Astrocyte (in vitro differentiated cells and primary cell): ENCODE measurements at regions not wholly inside any gene's neighbourhood (a gene's known extent, or its start where the extent isn't known, plus 50 kb on each side); places are given as distances from the start of the nearest gene placed in this dataset.

Source experiments
- DNase-seq: peaks from one replicate; pipeline ENCODE4 v3.0.0-alpha.2; 2010; ENCODE audit warnings: low read depth
- FAIRE-seq: peaks from 2 replicates; lab custom pipeline; 2011; peaks lifted over from hg19 to GRCh38; lab: Jason Lieb, UNC
- H2AFZ ChIP-seq: 2 replicates; pipeline ENCODE4 v1.6.0; 2012; ENCODE audit warnings: low read depth, low read length, inconsistent platforms
- H3K27ac ChIP-seq: 2 replicates; pipeline ENCODE4 v1.5.1; 2011; ENCODE audit warnings: low read depth, low read length, inconsistent platforms
- H3K27me3 ChIP-seq: 2 replicates; pipeline ENCODE4 v1.6.0; 2011; ENCODE audit warnings: low read length, inconsistent platforms; ENCODE audit not compliant: insufficient read depth
- H3K36me3 ChIP-seq: 2 replicates; pipeline ENCODE4 v1.5.1; 2011; ENCODE audit warnings: low read length, inconsistent platforms; ENCODE audit not compliant: insufficient read depth
- H3K4me1 ChIP-seq: 2 replicates; pipeline ENCODE4 v1.5.1; 2011; ENCODE audit warnings: low read length, inconsistent platforms; ENCODE audit not compliant: insufficient read depth
- H3K4me2 ChIP-seq: 2 replicates; pipeline ENCODE4 v1.6.0; 2012; ENCODE audit warnings: low read length, inconsistent platforms
- H3K4me3 ChIP-seq: 2 replicates; pipeline ENCODE4 v1.5.1; 2011; ENCODE audit warnings: low read depth, mild to moderate bottlenecking, low read length, inconsistent platforms; ENCODE audit not compliant: insufficient read depth
- H3K79me2 ChIP-seq: 2 replicates; pipeline ENCODE4 v1.6.0; 2012; ENCODE audit warnings: mild to moderate bottlenecking, low read length, inconsistent platforms; ENCODE audit not compliant: insufficient read depth
- H3K9ac ChIP-seq: 2 replicates; pipeline ENCODE4 v1.6.0; 2012; ENCODE audit warnings: mild to moderate bottlenecking, low read length, inconsistent platforms
- H3K9me3 ChIP-seq: 2 replicates; pipeline ENCODE4 v1.5.1; 2012; ENCODE audit warnings: low read depth, mild to moderate bottlenecking, low read length, inconsistent platforms; ENCODE audit not compliant: insufficient read depth
- H4K20me1 ChIP-seq: 2 replicates; pipeline ENCODE4 v1.6.0; 2012; ENCODE audit warnings: low read length, inconsistent platforms; ENCODE audit not compliant: insufficient read depth
- H3K27ac Mint-ChIP-seq: one replicate; pipeline ENCODE4 v1.8.0; 2021; ENCODE audit warnings: mild to moderate bottlenecking, mixed read lengths; ENCODE audit not compliant: unreplicated experiment
- H3K27me3 Mint-ChIP-seq: one replicate; pipeline ENCODE4 v1.8.0; 2021; ENCODE audit warnings: low read depth, mixed read lengths; ENCODE audit not compliant: unreplicated experiment
- H3K36me3 Mint-ChIP-seq: one replicate; pipeline ENCODE4 v1.8.0; 2021; ENCODE audit warnings: low read depth, mixed read lengths; ENCODE audit not compliant: unreplicated experiment
- H3K4me1 Mint-ChIP-seq: one replicate; pipeline ENCODE4 v1.8.0; 2021; ENCODE audit warnings: low read depth, mixed read lengths; ENCODE audit not compliant: unreplicated experiment
- H3K4me3 Mint-ChIP-seq: one replicate; pipeline ENCODE4 v1.8.0; 2021; ENCODE audit warnings: mild to moderate bottlenecking, moderate library complexity, mixed read lengths; ENCODE audit not compliant: unreplicated experiment
- H3K9me3 Mint-ChIP-seq: one replicate; pipeline ENCODE4 v1.8.0; 2021; ENCODE audit warnings: mild to moderate bottlenecking, mixed read lengths; ENCODE audit not compliant: unreplicated experiment
- EZH2 ChIP-seq: IDR thresholded peaks from 2 replicates; pipeline ENCODE4 v1.6.1; 2012; ENCODE audit warnings: mild to moderate bottlenecking, low read length, inconsistent platforms; ENCODE audit not compliant: insufficient read depth
- TF ChIP-seq, protein P1 (sequence below): IDR thresholded peaks from 2 replicates; pipeline ENCODE4 v1.5.1; 2011; ENCODE audit warnings: low read depth, mild to moderate bottlenecking, inconsistent platforms, low read length, moderate library complexity; ENCODE audit not compliant: insufficient read depth

DNA sequence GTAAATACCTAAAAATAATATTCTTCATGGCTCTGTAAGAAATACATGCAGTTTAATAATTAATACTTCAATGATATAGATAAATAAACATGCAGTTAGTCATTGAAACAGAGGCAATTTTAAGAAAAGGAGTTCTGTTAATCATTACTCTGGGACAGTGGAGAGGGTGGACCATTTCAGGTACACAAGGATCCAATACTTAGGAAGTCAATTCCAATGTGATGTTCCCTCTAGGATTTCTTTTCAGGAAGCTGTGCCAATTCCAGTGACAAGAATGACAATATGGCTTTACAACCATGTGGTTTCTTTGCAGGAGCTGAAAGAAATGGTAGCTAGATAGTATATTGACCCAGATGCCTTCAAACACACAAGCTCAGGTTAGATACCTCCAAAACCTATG, 175.8 kb upstream of the NETO1 start:
- no peak for TF ChIP-seq EZH2
- TF ChIP-seq, protein P1, sequence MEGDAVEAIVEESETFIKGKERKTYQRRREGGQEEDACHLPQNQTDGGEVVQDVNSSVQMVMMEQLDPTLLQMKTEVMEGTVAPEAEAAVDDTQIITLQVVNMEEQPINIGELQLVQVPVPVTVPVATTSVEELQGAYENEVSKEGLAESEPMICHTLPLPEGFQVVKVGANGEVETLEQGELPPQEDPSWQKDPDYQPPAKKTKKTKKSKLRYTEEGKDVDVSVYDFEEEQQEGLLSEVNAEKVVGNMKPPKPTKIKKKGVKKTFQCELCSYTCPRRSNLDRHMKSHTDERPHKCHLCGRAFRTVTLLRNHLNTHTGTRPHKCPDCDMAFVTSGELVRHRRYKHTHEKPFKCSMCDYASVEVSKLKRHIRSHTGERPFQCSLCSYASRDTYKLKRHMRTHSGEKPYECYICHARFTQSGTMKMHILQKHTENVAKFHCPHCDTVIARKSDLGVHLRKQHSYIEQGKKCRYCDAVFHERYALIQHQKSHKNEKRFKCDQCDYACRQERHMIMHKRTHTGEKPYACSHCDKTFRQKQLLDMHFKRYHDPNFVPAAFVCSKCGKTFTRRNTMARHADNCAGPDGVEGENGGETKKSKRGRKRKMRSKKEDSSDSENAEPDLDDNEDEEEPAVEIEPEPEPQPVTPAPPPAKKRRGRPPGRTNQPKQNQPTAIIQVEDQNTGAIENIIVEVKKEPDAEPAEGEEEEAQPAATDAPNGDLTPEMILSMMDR, result no peak

DNA sequence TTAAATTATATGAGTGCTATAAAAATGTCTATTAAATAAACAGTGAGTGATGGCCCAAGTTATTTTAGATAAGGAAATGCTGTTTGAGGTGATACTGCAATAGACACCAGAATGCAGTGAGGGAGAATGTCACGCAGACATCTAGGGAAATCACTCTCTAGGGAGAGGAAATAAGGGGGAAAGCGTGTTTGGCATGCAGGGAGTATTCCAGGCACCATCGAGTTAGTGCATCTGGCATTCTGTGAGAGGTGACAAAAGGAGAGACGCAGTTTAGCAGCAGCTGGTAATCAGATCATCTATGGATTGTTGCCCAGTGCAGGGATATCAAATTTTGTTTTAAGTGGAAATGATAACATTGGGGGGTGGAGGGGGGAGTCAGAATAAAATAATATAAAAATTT, 175.4 kb upstream of the NETO1 start:
- Histone ChIP-seq H2AFZ (no peak overlapping the region), H3K4me2 (no peak overlapping the region), H3K79me2 (no peaks in the 10 kb centered on the region), H3K27ac (no peak overlapping the region), H3K36me3 (no peaks in the 10 kb centered on the region), H3K27me3 (no peaks in the 10 kb centered on the region), H3K9me3 (no peaks in the 10 kb centered on the region), H4K20me1 (no peaks in the 10 kb centered on the region), H3K4me3 (no peak overlapping the region), H3K9ac (no peak overlapping the region), H3K4me1 (no peaks in the 10 kb centered on the region)
- TF ChIP-seq EZH2, result no peak
- TF ChIP-seq, protein P1, result no peak
- Mint-ChIP-seq H3K27me3 (no peaks in the 10 kb centered on the region), H3K4me3 (no peak overlapping the region), H3K27ac (no peak overlapping the region), H3K4me1 (no peaks in the 10 kb centered on the region), H3K9me3 (no peaks in the 10 kb centered on the region), H3K36me3 (no peaks in the 10 kb centered on the region)
- FAIRE-seq (no peak), DNase-seq (no peak)

More for the DNA sequence above, 175.8 kb upstream of the NETO1 start:
- no peak overlapping the region for H3K4me3 Mint-ChIP-seq
- H3K27ac ChIP-seq, result no peak overlapping the region
- no peak overlapping the region for H3K4me3 ChIP-seq
- no peaks in the 10 kb centered on the region for H3K27me3 Mint-ChIP-seq
- no peaks in the 10 kb centered on the region for H4K20me1 ChIP-seq
- no peak overlapping the region for H3K27ac Mint-ChIP-seq
- H3K9me3 Mint-ChIP-seq, result no peaks in the 10 kb centered on the region
- H3K79me2 ChIP-seq, result no peaks in the 10 kb centered on the region
- no peak for DNase-seq
- no peaks in the 10 kb centered on the region for H3K4me1 Mint-ChIP-seq
- no peak for FAIRE-seq
- H3K9me3 ChIP-seq, result no peaks in the 10 kb centered on the region
- no peaks in the 10 kb centered on the region for H3K36me3 ChIP-seq
- H3K4me1 ChIP-seq, result no peaks in the 10 kb centered on the region
- no peak overlapping the region for H3K9ac ChIP-seq
- H3K27me3 ChIP-seq, result no peaks in the 10 kb centered on the region
- H2AFZ ChIP-seq, result no peak overlapping the region
- no peaks in the 10 kb centered on the region for H3K36me3 Mint-ChIP-seq
- no peak overlapping the region for H3K4me2 ChIP-seq

DNA sequence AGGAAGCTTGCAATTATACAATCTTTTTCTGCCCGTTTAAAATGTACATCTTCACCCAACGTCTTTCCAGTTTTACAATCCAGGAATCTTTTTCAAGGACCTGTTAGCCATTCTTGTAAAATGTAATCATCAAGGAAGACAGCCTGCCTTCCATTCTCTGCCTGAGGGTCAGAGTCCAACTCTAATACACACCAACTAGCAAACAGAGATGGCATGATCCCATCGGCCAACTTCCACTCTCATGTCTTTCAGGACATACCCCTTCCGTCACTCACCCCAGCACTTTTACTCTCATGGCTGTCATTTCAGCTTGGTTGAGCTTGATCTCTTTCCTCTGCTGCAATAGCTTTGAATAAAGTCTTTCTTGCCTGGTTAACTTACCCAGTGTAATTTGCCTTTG, 172.5 kb upstream of the NETO1 start:
- Histone ChIP-seq H2AFZ (no peak overlapping the region), H3K27me3 (no peaks in the 10 kb centered on the region), H3K9me3 (no peaks in the 10 kb centered on the region), H3K27ac (no peak overlapping the region), H4K20me1 (no peaks in the 10 kb centered on the region), H3K4me3 (no peak overlapping the region), H3K9ac (no peak overlapping the region), H3K79me2 (no peaks in the 10 kb centered on the region), H3K4me1 (no peaks in the 10 kb centered on the region), H3K4me2 (no peak overlapping the region), H3K36me3 (no peaks in the 10 kb centered on the region)
- TF ChIP-seq EZH2, result no peak
- TF ChIP-seq, protein P1, result no peak
- DNase-seq, result no peak
- FAIRE-seq, result no peak
- Mint-ChIP-seq H3K27ac (no peak overlapping the region), H3K9me3 (no peaks in the 10 kb centered on the region), H3K4me1 (no peaks in the 10 kb centered on the region), H3K27me3 (no peaks in the 10 kb centered on the region), H3K4me3 (no peak overlapping the region), H3K36me3 (no peaks in the 10 kb centered on the region)
